GM12872 (cell line): ENCODE measurements at regions not wholly inside any gene's neighbourhood (a gene's known extent, or its start where the extent isn't known, plus 50 kb on each side); places are given as distances from the start of the nearest gene placed in this dataset.

Experiments used
- CTCF ChIP-seq: IDR thresholded peaks from 3 replicates; pipeline ENCODE4 v1.5.1; 2011; ENCODE audit warnings: low read depth, mild to moderate bottlenecking, low read length, moderate library complexity; ENCODE audit not compliant: insufficient read depth

GRCh38 chr3:180322829-180323228, 279.1 kb upstream of the TTC14 start:
- TF ChIP-seq CTCF: no peak

GRCh38 chr3:180324791-180325190, 277.2 kb upstream of the TTC14 start:
- no peak for TF ChIP-seq CTCF

- TF ChIP-seq CTCF: no peak
These were observed 276.4 kb upstream of the TTC14 start for GRCh38 chr3:180325533-180325932.

GRCh38 chr3:180325958-180326357, 276.0 kb upstream of the TTC14 start:
- no peak for TF ChIP-seq CTCF

- TF ChIP-seq CTCF: peak; percentile 56
These were observed 272.8 kb upstream of the TTC14 start for GRCh38 chr3:180329187-180329586.

GRCh38 chr3:180329847-180330246, 272.1 kb upstream of the TTC14 start:
- no peak for TF ChIP-seq CTCF

- TF ChIP-seq CTCF: no peak
These were observed 271.5 kb upstream of the TTC14 start for GRCh38 chr3:180330440-180330839.

- no peak for TF ChIP-seq CTCF
These were observed 269.4 kb upstream of the TTC14 start for GRCh38 chr3:180332608-180333007.
